GM21737 (cell line): ENCODE measurements at regions not wholly inside any gene's neighbourhood (a gene's known extent, or its start where the extent isn't known, plus 50 kb on each side); places are given as distances from the start of the nearest gene placed in this dataset.

ENCODE experiments used
- ATAC-seq: cut with Tn5 transposase; IDR thresholded peaks from one replicate; pipeline ENCODE4 v1.9.1; 2021; ENCODE audit warnings: mild to moderate bottlenecking, moderate library complexity; ENCODE audit not compliant: unreplicated experiment

- no peak for ATAC-seq
Measured at GRCh38 chr5:1748271-1748670, 51.4 kb downstream of the MRPL36 start.

DNA sequence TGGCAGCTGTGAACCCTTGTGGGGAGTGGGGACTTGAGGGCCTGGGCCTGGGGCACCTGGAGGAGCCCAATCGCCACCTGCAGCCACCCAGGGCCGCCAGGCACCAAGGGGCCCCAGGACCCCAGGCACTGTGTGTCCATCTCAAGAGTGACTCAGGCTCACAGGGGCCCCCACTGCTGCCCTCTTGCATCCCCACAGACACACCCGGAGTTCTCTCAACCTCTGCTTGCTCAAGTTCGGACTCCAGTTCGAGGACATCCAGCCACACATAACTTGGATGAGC, 51.9 kb downstream of the MRPL36 start:
- no peak for ATAC-seq

DNA sequence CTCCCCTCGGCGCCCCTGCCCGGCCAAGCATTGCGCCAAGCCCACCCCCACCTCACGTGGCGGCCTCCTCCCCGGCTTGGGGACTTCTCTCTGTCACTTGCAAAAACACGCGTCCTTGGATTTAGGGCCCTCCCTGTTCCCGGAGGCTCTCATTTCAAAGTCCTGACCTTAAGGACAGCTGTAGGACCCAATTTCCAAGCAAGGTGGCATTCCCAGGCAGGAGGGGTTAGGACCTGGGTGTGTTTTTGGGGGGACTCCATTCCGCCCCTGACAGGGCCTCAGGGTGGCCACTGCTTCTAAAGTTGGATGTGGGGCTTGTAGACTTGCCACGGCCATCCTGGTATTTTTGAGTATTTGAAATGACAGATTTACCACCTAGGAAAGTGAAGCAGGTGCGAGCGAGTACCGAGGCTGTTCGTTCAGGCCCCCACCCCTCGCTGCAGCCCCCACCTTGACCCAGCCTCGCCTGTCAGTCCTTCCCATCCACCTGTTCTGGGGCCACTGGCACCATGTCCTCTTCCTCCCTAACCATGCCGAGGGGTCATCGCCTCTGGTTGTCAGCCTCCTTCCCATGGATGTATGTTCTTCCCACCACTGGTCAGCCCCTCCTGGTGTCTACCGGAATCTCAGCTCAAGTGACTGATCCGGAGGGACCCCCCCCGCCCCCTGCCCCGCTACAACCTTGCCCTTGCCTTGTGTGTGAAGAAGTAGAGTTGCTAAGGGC, 52.4 kb downstream of the MRPL36 start:
- no peak for ATAC-seq

GRCh38 chr5:1746371-1747078, 53.1 kb downstream of the MRPL36 start:
- no peak for ATAC-seq

GRCh38 chr5:1745796-1746370, 53.8 kb downstream of the MRPL36 start:
- ATAC-seq = no peak

- ATAC-seq = no peak
Measured at GRCh38 chr5:1745123-1745795, 54.4 kb downstream of the MRPL36 start.

GRCh38 chr5:1744393-1745122, 55.1 kb downstream of the MRPL36 start:
- no peak for ATAC-seq

DNA sequence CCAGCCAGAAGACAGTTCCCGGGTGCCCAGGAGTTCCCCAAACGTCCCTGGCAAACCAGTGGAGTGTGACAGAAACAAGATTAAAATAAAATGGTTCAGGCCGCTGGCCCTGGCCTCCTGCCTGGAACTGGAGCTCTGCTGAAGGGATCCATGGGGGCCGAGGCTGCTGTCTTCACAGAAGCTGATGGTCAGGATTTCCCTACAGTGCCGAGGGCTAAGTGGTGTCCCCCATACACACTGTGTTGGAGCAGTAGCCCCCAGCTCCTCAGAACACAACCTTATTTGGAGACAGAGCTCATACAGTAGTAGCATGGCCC, 55.9 kb downstream of the MRPL36 start:
- ATAC-seq = no peak

DNA sequence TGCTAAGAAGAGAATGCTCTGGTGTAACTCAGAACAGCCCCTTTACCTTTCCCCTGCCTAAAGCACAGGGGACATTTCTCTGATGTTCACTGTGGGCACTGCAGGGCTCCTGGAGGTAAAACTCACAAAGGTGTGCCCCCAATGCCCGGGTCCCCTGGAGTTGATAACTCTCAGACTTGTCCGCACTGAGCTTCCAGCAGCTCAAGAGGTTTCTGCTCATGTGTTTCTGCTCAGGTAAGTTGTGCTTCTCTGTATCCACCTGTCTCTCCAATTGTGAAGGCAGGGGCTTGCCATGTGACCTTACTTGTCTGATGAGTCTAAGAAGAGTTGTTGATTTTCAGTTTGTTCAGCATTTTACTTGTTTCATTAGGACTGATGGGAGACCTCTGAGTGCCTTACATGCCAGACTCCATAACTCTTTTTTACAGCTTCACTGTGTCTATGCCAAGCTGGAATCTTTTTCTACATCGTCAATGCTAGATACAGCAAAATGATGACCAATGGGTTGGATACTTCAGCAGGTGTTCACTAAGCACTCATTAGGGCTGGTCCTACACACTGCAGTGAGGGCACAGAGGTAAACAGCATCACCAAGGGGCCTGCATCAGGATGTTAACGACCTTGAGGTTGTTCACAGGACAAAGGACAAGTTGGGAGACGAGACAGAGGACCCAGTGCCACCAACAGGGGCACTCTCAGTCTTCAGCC, 56.4 kb downstream of the MRPL36 start:
- ATAC-seq = no peak

GRCh38 chr5:1737790-1738405, 61.7 kb downstream of the MRPL36 start:
- ATAC-seq = peak; percentile 82

DNA sequence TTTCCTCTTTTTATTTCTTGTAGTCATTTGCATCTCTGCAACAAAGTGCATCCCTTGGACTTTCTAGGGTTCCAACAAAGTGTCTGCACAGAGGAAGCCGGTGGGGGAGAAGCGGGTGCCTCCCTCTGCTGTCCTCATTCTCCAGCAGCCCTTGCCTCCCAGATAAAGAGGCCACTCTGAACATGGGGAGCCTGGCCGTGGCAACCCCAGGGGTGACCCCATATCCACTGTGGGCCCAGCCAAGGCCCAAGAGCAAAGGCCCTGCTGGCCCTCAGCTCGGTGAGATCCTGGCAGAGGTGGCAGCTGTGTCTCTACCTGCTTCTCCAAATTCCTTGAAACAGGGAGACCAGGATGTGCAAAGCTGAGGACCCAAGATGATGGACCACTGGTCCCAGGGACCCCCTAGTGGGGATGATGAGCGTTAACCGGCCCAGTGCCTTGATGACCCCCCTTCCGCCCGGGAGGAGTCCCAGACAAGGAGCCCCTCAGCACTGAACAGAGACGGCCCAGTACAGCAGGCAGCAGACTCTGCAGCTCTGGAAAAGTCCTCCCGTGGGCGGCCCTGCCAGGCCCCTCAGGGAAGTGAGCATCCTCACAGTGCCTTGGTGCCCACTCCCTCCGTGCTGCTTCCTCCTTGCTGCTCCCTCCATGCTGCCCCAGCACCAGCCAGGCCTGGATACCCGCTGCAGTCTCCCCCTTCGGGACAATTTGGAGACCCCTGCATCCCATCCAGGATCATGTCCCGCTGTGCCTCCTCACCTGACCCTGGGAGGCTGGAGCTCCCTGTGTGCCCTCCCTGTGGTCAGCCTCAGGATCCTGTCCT, 62.5 kb downstream of the MRPL36 start:
- no peak for ATAC-seq

- no peak for ATAC-seq
Measured at GRCh38 chr5:1736065-1736464, 63.6 kb downstream of the MRPL36 start.

DNA sequence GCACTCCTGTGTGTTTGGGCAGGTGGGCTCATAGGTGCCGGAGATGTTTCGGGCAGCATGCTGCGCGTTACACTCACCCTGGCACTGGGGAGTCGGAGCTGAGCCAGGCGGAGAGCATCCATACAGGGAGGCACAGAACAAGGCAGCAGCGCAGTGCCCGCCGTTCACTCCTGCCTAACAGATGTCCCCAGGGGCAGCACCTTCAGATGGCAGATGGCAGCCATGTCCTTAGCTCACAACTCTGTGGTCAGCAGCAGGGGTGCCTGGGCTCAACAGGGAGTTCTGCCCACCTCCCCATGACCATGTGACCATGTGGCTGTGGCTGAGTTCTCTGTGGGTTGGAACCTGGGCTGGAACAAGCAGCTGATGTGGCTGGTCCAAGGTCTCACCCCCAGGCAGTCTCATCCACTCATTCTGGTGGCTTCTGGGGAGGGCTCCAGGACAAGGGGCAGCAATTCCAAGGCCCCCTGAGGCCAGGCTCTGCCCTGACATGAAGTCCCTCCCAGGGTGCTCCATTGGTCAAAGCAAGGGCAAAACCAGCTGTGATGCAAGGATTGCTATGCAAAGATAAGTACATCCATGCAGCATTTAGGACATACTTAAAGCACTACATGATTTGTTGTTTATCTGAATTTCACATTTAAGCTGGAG, 64.2 kb downstream of the MRPL36 start:
- no peak for ATAC-seq

- no peak for ATAC-seq
Measured at GRCh38 chr5:1734908-1735289, 64.7 kb downstream of the MRPL36 start.

- no peak for ATAC-seq
Measured at GRCh38 chr5:1734271-1734907, 65.2 kb downstream of the MRPL36 start.

- ATAC-seq = no peak
Measured at GRCh38 chr5:1733369-1733768, 66.3 kb downstream of the MRPL36 start.

DNA sequence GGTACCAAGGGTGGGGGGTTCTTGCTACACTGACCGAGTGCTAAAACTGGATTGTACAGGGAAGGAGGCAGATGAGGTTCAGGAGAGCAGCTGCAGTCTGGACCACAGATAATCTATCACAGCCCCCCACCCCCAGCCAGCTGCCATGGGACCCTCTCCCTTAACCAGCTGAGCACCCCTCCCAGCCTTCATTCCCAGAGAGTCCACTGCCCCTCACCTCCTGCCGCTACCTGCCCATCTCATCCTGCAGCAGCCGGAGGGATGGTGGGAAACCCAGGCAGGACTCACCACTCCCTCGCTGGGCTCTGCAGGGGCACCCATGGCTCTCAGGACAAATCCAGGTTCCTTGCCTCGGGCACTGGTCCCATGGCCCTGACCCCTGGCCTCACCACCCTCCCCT, 66.7 kb downstream of the MRPL36 start:
- ATAC-seq = no peak

GRCh38 chr5:1732238-1732941, 67.2 kb downstream of the MRPL36 start:
- ATAC-seq = no peak
